CD14-positive monocyte (primary cell): ENCODE measurements at regions not wholly inside any gene's neighbourhood (a gene's known extent, or its start where the extent isn't known, plus 50 kb on each side); places are given as distances from the start of the nearest gene placed in this dataset.

Source experiments
- DNase-seq, 3 donors: peaks; one replicate each; pipeline ENCODE4 v3.0.0-alpha.2; 2011 to 2022
- H2AFZ ChIP-seq: 2 replicates; pipeline ENCODE4 v1.6.0; 2012; ENCODE audit warnings: mild to moderate bottlenecking, low read depth, low read length, inconsistent platforms; ENCODE audit not compliant: insufficient read depth, poor library complexity, severe bottlenecking
- H3K27ac ChIP-seq, 2 donors: 1 replicate in 1 of 2; 2 replicates in 1 of 2; pipeline ENCODE4 v1.5.1; 2012 to 2013; ENCODE audit warnings: low read length in 2 of 2, control low read depth in 1 of 2, inconsistent platforms in 1 of 2, low read depth in 1 of 2, mild to moderate bottlenecking in 1 of 2
- H3K27me3 ChIP-seq, 2 donors: one replicate each; pipeline versions ENCODE4 v1.6.0 to v1.6.1; 2011 to 2013; ENCODE audit warnings: low read length in 2 of 2; ENCODE audit not compliant: control insufficient read depth in 2 of 2, insufficient read depth in 2 of 2
- H3K36me3 ChIP-seq, 2 donors: replicated peaks in 1 of 2; 1 replicate in 1 of 2; 2 replicates in 1 of 2; pipeline versions ENCODE4 v1.5.1 to v1.6.1; 2012 to 2013; ENCODE audit warnings: low read length in 2 of 2, control low read depth in 1 of 2, inconsistent platforms in 1 of 2, mild to moderate bottlenecking in 1 of 2; ENCODE audit not compliant: insufficient read depth in 2 of 2, control insufficient read depth in 1 of 2
- H3K4me1 ChIP-seq, 2 donors: 1 replicate in 1 of 2; 2 replicates in 1 of 2; pipeline versions ENCODE4 v1.5.1 to v1.6.1; 2012 to 2013; ENCODE audit warnings: low read length in 2 of 2, control low read depth in 1 of 2, inconsistent platforms in 1 of 2, mild to moderate bottlenecking in 1 of 2, moderate library complexity in 1 of 2; ENCODE audit not compliant: insufficient read depth in 2 of 2, control insufficient read depth in 1 of 2
- H3K4me2 ChIP-seq: replicated peaks from 2 replicates; pipeline ENCODE3; 2012; ENCODE audit warnings: low read length, moderate library complexity, mild to moderate bottlenecking; ENCODE audit not compliant: poor library complexity, severe bottlenecking; ENCODE audit errors: extremely low read depth
- H3K4me3 ChIP-seq, 3 experiments: fragments of 200-600 bp in 1 of 3; sonication (generic) in 1 of 3; replicated peaks in 1 of 3; 1 replicate in 2 of 3; 2 replicates in 1 of 3; pipeline ENCODE4 v1.5.1; 2011 to 2013; ENCODE audit warnings: low read length in 3 of 3, mild to moderate bottlenecking in 3 of 3, control low read depth in 2 of 3, low read depth in 2 of 3, inconsistent platforms in 1 of 3, moderate library complexity in 1 of 3
- H3K79me2 ChIP-seq: 2 replicates; pipeline ENCODE4 v1.6.0; 2012; ENCODE audit warnings: mild to moderate bottlenecking, control low read depth, inconsistent platforms, low read length, moderate library complexity; ENCODE audit not compliant: insufficient read depth
- H3K9ac ChIP-seq: 2 replicates; pipeline ENCODE4 v1.6.0; 2017; ENCODE audit warnings: low read length, mild to moderate bottlenecking; ENCODE audit not compliant: insufficient read depth, poor library complexity, severe bottlenecking
- H3K9me3 ChIP-seq, 2 donors: replicated peaks in 1 of 2; 1 replicate in 1 of 2; 2 replicates in 1 of 2; pipeline versions ENCODE4 v1.5.1 to v1.6.1; 2012 to 2013; ENCODE audit warnings: low read length in 2 of 2, control low read depth in 1 of 2; ENCODE audit not compliant: control insufficient read depth in 1 of 2, insufficient read depth in 1 of 2
- H4K20me1 ChIP-seq: 2 replicates; pipeline ENCODE4 v1.6.0; 2012; ENCODE audit warnings: mild to moderate bottlenecking, low read length, control low read depth, moderate library complexity; ENCODE audit not compliant: insufficient read depth
- H3K27ac Mint-ChIP-seq, 7 donors: one replicate each; pipeline ENCODE4 v1.8.0; 2020; ENCODE audit warnings: mild to moderate bottlenecking in 7 of 7, mixed read lengths in 7 of 7, moderate library complexity in 6 of 7, inconsistent platforms in 2 of 7
- H3K27me3 Mint-ChIP-seq, 3 donors: one replicate each; pipeline ENCODE4 v1.8.0; 2021 to 2022; ENCODE audit warnings: low read depth in 3 of 3, mild to moderate bottlenecking in 3 of 3, mixed read lengths in 3 of 3, moderate library complexity in 3 of 3, inconsistent platforms in 1 of 3
- H3K36me3 Mint-ChIP-seq, 2 donors: one replicate each; pipeline ENCODE4 v1.8.0; 2020; ENCODE audit warnings: mixed read lengths in 2 of 2, inconsistent platforms in 1 of 2, mild to moderate bottlenecking in 1 of 2
- H3K4me1 Mint-ChIP-seq: one replicate; pipeline ENCODE4 v1.8.0; 2020; ENCODE audit warnings: mild to moderate bottlenecking, mixed read lengths
- H3K4me3 Mint-ChIP-seq, 2 donors: one replicate each; pipeline ENCODE4 v1.8.0; 2020; ENCODE audit warnings: mild to moderate bottlenecking in 2 of 2, mixed read lengths in 2 of 2, moderate library complexity in 1 of 2
- H3K9me3 Mint-ChIP-seq, 7 donors: one replicate each; pipeline ENCODE4 v1.8.0; 2020 to 2022; ENCODE audit warnings: mixed read lengths in 7 of 7, mild to moderate bottlenecking in 6 of 7, moderate library complexity in 6 of 7, inconsistent platforms in 2 of 7
- CTCF ChIP-seq: fragments of 200-600 bp; IDR thresholded peaks from one replicate; pipeline ENCODE4 v1.8.0; 2022; ENCODE audit warnings: antibody characterized with exemption, mild to moderate bottlenecking
- WGBS: methylation state at CpG from one replicate; pipeline ENCODE4 v1.1.5; 2013; ENCODE audit warnings: missing lambda C conversion rate; ENCODE audit not compliant: insufficient coverage; 5-methylcytosine and 5-hydroxymethylcytosine counted together
- intact Hi-C, 2 donors: fragments of 100-400 bp; cut with micrococcal nuclease; formaldehyde crosslinking; loops; one replicate each; pipeline versions ENCODE4 v1.15.0 to v1.15.1; 2023

GRCh38 chr16:35752773-35753558 lies 2293.6 kb downstream of the TP53TG3F start:
- peaks cover 49 to 73% (median 59%) of the 10 kb centered on the region in 7 donors for H3K9me3 Mint-ChIP-seq
- H3K4me1 Mint-ChIP-seq, result no peaks in the 10 kb centered on the region
- no peak for DNase-seq
- Histone ChIP-seq H3K9ac (no peak overlapping the region), H4K20me1 (no peaks in the 10 kb centered on the region), H3K4me2 (no peak overlapping the region), H3K27me3 (no peaks in the 10 kb centered on the region), H2AFZ (no peak overlapping the region), H3K4me3 (no peak overlapping the region), H3K9me3 (peaks cover 74 to 89% of the 10 kb centered on the region in 2 donors), H3K4me1 (no peaks in the 10 kb centered on the region), H3K79me2 (no peaks in the 10 kb centered on the region), H3K27ac (no peak overlapping the region), H3K36me3 (no peaks in the 10 kb centered on the region)
- H3K27me3 Mint-ChIP-seq, result peaks cover 0 to 3% (median 0%) of the 10 kb centered on the region in 3 donors
- no peak for TF ChIP-seq CTCF
- intact Hi-C loops, result no loop called here
- H3K27ac Mint-ChIP-seq, result peak overlapping the region in 1 of 7 donors; percentile 18
- H3K4me3 Mint-ChIP-seq, result no peak overlapping the region
- WGBS, result 90% methylated on average over 13 of the region's 22 CpGs
- H3K36me3 Mint-ChIP-seq, result no peaks in the 10 kb centered on the region

GRCh38 chr16:35753559-35754390 lies 2294.4 kb downstream of the TP53TG3F start:
- H3K27ac Mint-ChIP-seq, result peak overlapping the region in 1 of 7 donors; percentile 18
- Histone ChIP-seq H3K9ac (no peak overlapping the region), H3K4me2 (no peak overlapping the region), H3K36me3 (no peaks in the 10 kb centered on the region), H2AFZ (no peak overlapping the region), H3K9me3 (peaks cover 66 to 87% of the 10 kb centered on the region in 2 donors), H3K4me1 (no peaks in the 10 kb centered on the region), H3K4me3 (no peak overlapping the region), H4K20me1 (no peaks in the 10 kb centered on the region), H3K79me2 (no peaks in the 10 kb centered on the region), H3K27ac (no peak overlapping the region), H3K27me3 (no peaks in the 10 kb centered on the region)
- TF ChIP-seq CTCF, result no peak
- no peak for DNase-seq
- no peaks in the 10 kb centered on the region for H3K36me3 Mint-ChIP-seq
- WGBS, result 96% methylated on average over 7 of the region's 12 CpGs
- intact Hi-C loops, result no loop called here
- H3K4me1 Mint-ChIP-seq, result no peaks in the 10 kb centered on the region
- H3K9me3 Mint-ChIP-seq, result peaks cover 45 to 65% (median 53%) of the 10 kb centered on the region in 7 donors
- H3K4me3 Mint-ChIP-seq, result no peak overlapping the region
- peaks cover 0 to 3% (median 0%) of the 10 kb centered on the region in 3 donors for H3K27me3 Mint-ChIP-seq
